ENCODE measurements at regions not wholly inside any gene's neighbourhood (a gene's known extent, or its start where the extent isn't known, plus 50 kb on each side); places are given as distances from the start of the nearest gene placed in this dataset.

GRCh38 chr20:7250337-7250736 lies 482.9 kb downstream of the BMP2 start:
- H3K36me3 ChIP-seq: no peaks in the 10 kb centered on the region
- H3K4me1 ChIP-seq: no peaks in the 10 kb centered on the region
- in situ Hi-C loops (cut with MboI; ENCODE audit: low sequenced_read_pairs in 4 of 4): no loop called here
- DNase-seq: no peak
- H3K9me3 ChIP-seq: no peaks in the 10 kb centered on the region
- no peak overlapping the region for H3K4me3 ChIP-seq
- intact Hi-C loops (cut with DNase I; ENCODE audit: low total_unique reads): no loop called here
- no peaks in the 10 kb centered on the region for H3K27me3 ChIP-seq
- ATAC-seq: no peak
- no peak overlapping the region for H3K27ac ChIP-seq
- no peak for TF ChIP-seq POLR2A (IDR thresholded peaks at IDR 0.05)
- TF ChIP-seq CTCF (IDR thresholded peaks at IDR 0.05 in 4 of 5, conservative IDR thresholded peaks at IDR 0.05 in 1 of 5): no peak

DNA sequence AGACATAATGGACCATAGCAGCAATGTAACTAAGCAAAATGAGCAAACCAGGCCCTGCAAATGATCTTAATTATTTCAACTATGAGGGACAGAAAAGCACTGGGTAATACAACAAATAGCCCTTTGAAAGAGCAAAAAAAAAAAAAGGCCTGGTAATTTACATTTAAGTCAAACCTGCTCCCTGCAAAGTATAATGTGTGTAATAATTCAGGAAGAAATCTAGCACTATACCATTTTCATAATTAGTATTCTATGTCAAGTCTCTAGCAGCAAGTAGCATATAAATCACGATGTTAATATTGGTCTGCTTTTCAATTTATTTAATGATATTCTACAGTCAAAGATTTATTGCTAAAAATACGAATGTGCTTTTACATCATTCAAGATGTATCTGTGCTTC lies 489.6 kb downstream of the BMP2 start:
- TF ChIP-seq CTCF (IDR thresholded peaks at IDR 0.05 in 4 of 5, conservative IDR thresholded peaks at IDR 0.05 in 1 of 5) (no peak), POLR2A (IDR thresholded peaks at IDR 0.05) (no peak)
- H3K9me3 ChIP-seq: peaks cover 0 to 5% (median 0%) of the 10 kb centered on the region in 3 donors
- no peaks in the 10 kb centered on the region for H3K36me3 ChIP-seq
- no peak for DNase-seq
- in situ Hi-C loops (cut with MboI; ENCODE audit: low sequenced_read_pairs in 4 of 4) (no loop called here), intact Hi-C loops (cut with DNase I; ENCODE audit: low total_unique reads) (no loop called here)
- ATAC-seq: no peak
- no peaks in the 10 kb centered on the region for H3K27me3 ChIP-seq
- H3K4me3 ChIP-seq: no peak overlapping the region
- H3K4me1 ChIP-seq: peaks cover 0 to 10% of the 10 kb centered on the region in 2 donors
- H3K27ac ChIP-seq: no peak overlapping the region

GRCh38 chr20:7257692-7258466 lies 490.4 kb downstream of the BMP2 start:
- ATAC-seq (no peak), DNase-seq (no peak)
- Histone ChIP-seq H3K27me3 (no peaks in the 10 kb centered on the region), H3K9me3 (peaks cover 0 to 5% (median 0%) of the 10 kb centered on the region in 3 donors), H3K4me1 (peaks cover 0 to 10% of the 10 kb centered on the region in 2 donors), H3K36me3 (no peaks in the 10 kb centered on the region), H3K27ac (no peak overlapping the region), H3K4me3 (no peak overlapping the region)
- in situ Hi-C loops (cut with MboI; ENCODE audit: low sequenced_read_pairs in 4 of 4): no loop called here
- intact Hi-C loops (cut with DNase I; ENCODE audit: low total_unique reads): no loop called here
- TF ChIP-seq CTCF (IDR thresholded peaks at IDR 0.05 in 4 of 5, conservative IDR thresholded peaks at IDR 0.05 in 1 of 5) (no peak), POLR2A (IDR thresholded peaks at IDR 0.05) (no peak)

DNA sequence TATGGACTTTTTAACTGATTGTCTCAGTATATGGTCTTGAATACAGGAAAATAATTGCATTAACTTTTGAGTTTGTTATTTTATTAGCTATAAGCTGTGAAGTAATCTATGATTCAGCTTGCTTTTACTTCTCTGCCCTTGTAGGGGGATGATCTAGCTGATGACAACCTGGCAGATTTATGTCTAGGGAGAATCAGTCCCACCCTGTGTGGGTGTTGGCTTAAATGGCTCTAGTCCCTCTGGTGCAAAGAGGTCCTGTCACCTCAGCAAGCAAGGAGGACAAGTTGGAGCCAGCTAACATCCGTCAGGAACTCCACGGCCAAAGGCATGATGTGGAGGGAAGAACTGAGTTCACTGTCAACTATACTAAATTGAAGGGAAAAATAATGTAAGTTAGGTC lies 495.3 kb downstream of the BMP2 start:
- peaks cover 0 to 8% of the 10 kb centered on the region in 2 donors for H3K4me1 ChIP-seq

More for the DNA sequence above, 495.3 kb downstream of the BMP2 start:
- Histone ChIP-seq H3K27ac (no peak overlapping the region), H3K27me3 (no peaks in the 10 kb centered on the region), H3K4me3 (no peak overlapping the region), H3K36me3 (no peaks in the 10 kb centered on the region), H3K9me3 (no peaks in the 10 kb centered on the region)
- ATAC-seq: no peak
- TF ChIP-seq CTCF (IDR thresholded peaks at IDR 0.05 in 4 of 5, conservative IDR thresholded peaks at IDR 0.05 in 1 of 5) (no peak), POLR2A (IDR thresholded peaks at IDR 0.05) (no peak)
- DNase-seq: no peak
- intact Hi-C loops (cut with DNase I; ENCODE audit: low total_unique reads): no loop called here
- in situ Hi-C loops (cut with MboI; ENCODE audit: low sequenced_read_pairs in 4 of 4): no loop called here
